ENCODE measurements at regions not wholly inside any gene's neighbourhood (a gene's known extent, or its start where the extent isn't known, plus 50 kb on each side); places are given as distances from the start of the nearest gene placed in this dataset.

DNA sequence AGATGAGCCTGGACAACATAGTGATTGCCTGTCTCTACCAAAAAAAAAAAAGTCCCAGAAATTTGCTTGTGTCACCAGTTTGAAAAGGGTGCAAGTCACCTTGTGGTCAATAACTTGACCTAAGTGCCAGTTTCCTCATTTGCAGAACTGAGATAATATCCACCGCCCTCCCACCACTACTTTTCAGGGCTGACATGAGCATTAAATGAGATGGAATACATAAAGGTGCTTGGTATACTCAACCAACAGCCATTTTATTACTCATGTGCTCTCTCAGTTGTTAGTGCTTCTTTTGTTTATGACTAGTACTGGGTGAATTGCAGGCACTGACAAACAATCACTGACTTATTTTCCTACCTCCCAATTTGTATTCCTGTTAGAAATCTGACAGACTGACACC, 340.5 kb upstream of the SATB1 start:
- H3K4me3 Mint-ChIP-seq, result no peak overlapping the region
- intact Hi-C loops (cut with micrococcal nuclease), result no loop called here
- ChIA-PET CTCF (no interaction called here), POLR2A (no interaction called here)
- peaks cover 0 to 8% (median 0%) of the 10 kb centered on the region in 5 donors for H3K27me3 Mint-ChIP-seq
- no peaks in the 10 kb centered on the region for H3K4me1 ChIP-seq (ENCODE audit: control insufficient read depth in 2 of 2, insufficient read depth in 2 of 2, low read length in 2 of 2)
- H3K27ac Mint-ChIP-seq, result peak overlapping the region in 1 of 9 donors; percentile 1
- H3K27me3 ChIP-seq (ENCODE audit: control insufficient read depth in 2 of 2, insufficient read depth in 2 of 2, low read length in 2 of 2), result no peaks in the 10 kb centered on the region
- DNase-seq (no peak), ATAC-seq (peak; percentile 34)
- H3K9me3 Mint-ChIP-seq, result no peaks in the 10 kb centered on the region
- no peaks in the 10 kb centered on the region for H3K9me3 ChIP-seq (ENCODE audit: control insufficient read depth in 2 of 3, low read length in 3 of 3)
- peaks cover 4 to 18% (median 6%) of the 10 kb centered on the region in 7 donors for H3K4me1 Mint-ChIP-seq
- H3K4me3 ChIP-seq (ENCODE audit: low read length), result no peak overlapping the region
- peaks cover 0 to 4% (median 0%) of the 10 kb centered on the region in 5 donors for H3K36me3 Mint-ChIP-seq
- no peaks in the 10 kb centered on the region for H3K36me3 ChIP-seq (ENCODE audit: control insufficient read depth in 2 of 3, insufficient read depth in 3 of 3, low read length in 3 of 3)
- no peak overlapping the region for H3K27ac ChIP-seq (ENCODE audit: low read depth, low read length)

DNA sequence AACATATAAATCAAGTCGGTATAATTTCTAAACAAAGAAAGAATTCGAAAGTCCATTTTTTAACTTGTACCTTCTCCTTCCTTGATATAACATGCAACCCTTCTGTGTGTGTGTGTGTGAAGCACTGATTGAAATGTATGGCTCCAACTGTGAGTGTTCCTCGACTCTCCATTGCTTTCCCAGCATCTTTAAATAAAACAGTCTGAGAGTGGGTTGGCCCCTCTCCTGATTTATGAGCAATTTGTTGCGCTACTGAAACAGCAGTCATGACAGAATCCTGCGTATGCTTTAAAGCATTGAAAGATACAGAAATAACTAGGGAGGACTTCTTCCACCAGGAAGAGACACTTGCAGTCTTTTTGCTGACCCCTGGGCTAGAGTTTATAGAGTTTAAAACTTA, 340.0 kb upstream of the SATB1 start:
- Histone ChIP-seq H3K9me3 (ENCODE audit: control insufficient read depth in 2 of 3, low read length in 3 of 3) (no peaks in the 10 kb centered on the region), H3K4me1 (ENCODE audit: control insufficient read depth in 2 of 2, insufficient read depth in 2 of 2, low read length in 2 of 2) (no peaks in the 10 kb centered on the region), H3K27ac (ENCODE audit: low read depth, low read length) (no peak overlapping the region), H3K27me3 (ENCODE audit: control insufficient read depth in 2 of 2, insufficient read depth in 2 of 2, low read length in 2 of 2) (no peaks in the 10 kb centered on the region), H3K4me3 (ENCODE audit: low read length) (no peak overlapping the region), H3K36me3 (ENCODE audit: control insufficient read depth in 2 of 3, insufficient read depth in 3 of 3, low read length in 3 of 3) (no peaks in the 10 kb centered on the region)
- Mint-ChIP-seq H3K27me3 (peaks cover 0 to 8% (median 0%) of the 10 kb centered on the region in 5 donors), H3K4me1 (peaks cover 2 to 15% (median 4%) of the 10 kb centered on the region in 7 donors), H3K36me3 (peaks cover 0 to 4% (median 0%) of the 10 kb centered on the region in 5 donors), H3K27ac (peak overlapping the region in 1 of 9 donors; percentile 12), H3K9me3 (no peaks in the 10 kb centered on the region), H3K4me3 (no peak overlapping the region)
- DNase-seq, result no peak
- ATAC-seq, result no peak
- intact Hi-C loops (cut with micrococcal nuclease), result no loop called here
- ChIA-PET POLR2A (no interaction called here), CTCF (no interaction called here)

- H3K27ac Mint-ChIP-seq, result no peak overlapping the region
- peaks cover 4 to 15% of the 10 kb centered on the region in 2 donors for H3K4me1 ChIP-seq (ENCODE audit: control insufficient read depth in 2 of 2, insufficient read depth in 2 of 2, low read length in 2 of 2)
- intact Hi-C loops (cut with micrococcal nuclease), result no loop called here
- H3K27ac ChIP-seq (ENCODE audit: low read depth, low read length), result no peak overlapping the region
- no peak overlapping the region for H3K4me3 Mint-ChIP-seq
- H3K4me1 Mint-ChIP-seq, result peaks cover 9 to 31% (median 21%) of the 10 kb centered on the region in 7 donors
- H3K27me3 Mint-ChIP-seq, result no peaks in the 10 kb centered on the region
- no peaks in the 10 kb centered on the region for H3K9me3 Mint-ChIP-seq
- no peak for DNase-seq
- no peak for ATAC-seq
- H3K4me3 ChIP-seq (ENCODE audit: low read length), result no peak overlapping the region
- H3K9me3 ChIP-seq (ENCODE audit: control insufficient read depth in 2 of 3, low read length in 3 of 3), result no peaks in the 10 kb centered on the region
- peaks cover 0 to 6% (median 0%) of the 10 kb centered on the region in 5 donors for H3K36me3 Mint-ChIP-seq
- ChIA-PET POLR2A (interaction anchor here (1.4 kb wide), 1 partner anchor 17 kb away, joined by 3 read pairs; no protein-coding TSS in a partner anchor), CTCF (no interaction called here)
- H3K36me3 ChIP-seq (ENCODE audit: control insufficient read depth in 2 of 3, insufficient read depth in 3 of 3, low read length in 3 of 3), result no peaks in the 10 kb centered on the region
- H3K27me3 ChIP-seq (ENCODE audit: control insufficient read depth in 2 of 2, insufficient read depth in 2 of 2, low read length in 2 of 2), result no peaks in the 10 kb centered on the region
Measured at GRCh38 chr3:18761530-18761929, 336.4 kb upstream of the SATB1 start.

DNA sequence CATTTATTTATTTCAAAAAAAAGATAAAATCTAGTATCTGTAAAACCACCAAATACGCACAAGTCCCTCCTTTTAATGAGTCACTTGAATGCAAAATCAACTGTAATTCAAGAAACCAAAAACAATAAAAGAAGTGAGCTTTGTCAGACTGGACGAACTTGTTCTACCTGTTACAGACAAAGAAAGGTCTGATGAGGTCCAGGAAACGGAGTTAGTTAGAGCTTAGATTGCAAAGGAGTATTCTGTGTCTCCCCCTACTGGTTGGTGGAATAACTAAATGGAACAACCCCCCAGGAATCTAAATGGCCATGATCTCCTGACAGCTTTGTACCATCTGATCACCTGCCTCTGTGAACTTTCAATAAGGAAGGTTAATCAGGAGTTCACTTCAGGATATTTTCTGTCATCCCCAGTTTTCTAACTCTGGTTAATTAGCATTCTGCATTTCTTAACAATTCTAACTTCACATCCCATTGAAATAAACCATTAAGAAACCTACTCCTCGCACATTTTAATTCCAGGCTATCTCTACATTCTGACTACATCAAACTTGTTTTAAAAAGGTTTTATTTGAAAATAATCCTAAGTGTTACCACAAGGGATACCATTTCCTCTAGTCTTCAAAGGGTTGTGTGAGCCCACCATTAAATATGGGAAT, 333.0 kb upstream of the SATB1 start:
- Histone ChIP-seq H3K27me3 (ENCODE audit: control insufficient read depth in 2 of 2, insufficient read depth in 2 of 2, low read length in 2 of 2) (no peaks in the 10 kb centered on the region), H3K36me3 (ENCODE audit: control insufficient read depth in 2 of 3, insufficient read depth in 3 of 3, low read length in 3 of 3) (no peaks in the 10 kb centered on the region), H3K4me1 (ENCODE audit: control insufficient read depth in 2 of 2, insufficient read depth in 2 of 2, low read length in 2 of 2) (peaks cover 4 to 29% of the 10 kb centered on the region in 2 donors), H3K4me3 (ENCODE audit: low read length) (no peak overlapping the region), H3K9me3 (ENCODE audit: control insufficient read depth in 2 of 3, low read length in 3 of 3) (no peaks in the 10 kb centered on the region), H3K27ac (ENCODE audit: low read depth, low read length) (peak overlapping the region; percentile 15)
- H3K36me3 Mint-ChIP-seq, result peaks cover 0 to 17% (median 0%) of the 10 kb centered on the region in 5 donors
- H3K4me3 Mint-ChIP-seq, result peak overlapping the region in 6 of 10 donors; percentile 2 to 45 (median 12)
- intact Hi-C loops (cut with micrococcal nuclease), result loop anchor here (1.0 to 5.0 kb wide), 15 partner anchors 17 to 916 kb away; no protein-coding TSS in a partner anchor
- peaks cover 17 to 55% (median 45%) of the 10 kb centered on the region in 7 donors for H3K4me1 Mint-ChIP-seq
- peak; percentile 98 for ATAC-seq
- POLR2A ChIA-PET, result interaction anchor here (0.6 to 3.0 kb wide), 14 partner anchors 14 to 366 kb away, joined by 3 to 27 read pairs (median 3); no protein-coding TSS in a partner anchor
- no peaks in the 10 kb centered on the region for H3K27me3 Mint-ChIP-seq
- H3K27ac Mint-ChIP-seq, result peak overlapping the region in 8 of 9 donors; percentile 61 to 88 (median 74)
- peaks cover 0 to 4% (median 0%) of the 10 kb centered on the region in 11 donors for H3K9me3 Mint-ChIP-seq
- CTCF ChIA-PET, result interaction anchor here (0.7 to 4.1 kb wide), 32 partner anchors 9 to 1098 kb away, joined by 3 to 54 read pairs (median 4); no protein-coding TSS in a partner anchor
- peak in 7 of 9 donors; percentile 69 to 85 (median 79) for DNase-seq

- Histone ChIP-seq H3K27ac (ENCODE audit: low read depth, low read length) (peak overlapping the region; percentile 15), H3K36me3 (ENCODE audit: control insufficient read depth in 2 of 3, insufficient read depth in 3 of 3, low read length in 3 of 3) (no peaks in the 10 kb centered on the region), H3K4me1 (ENCODE audit: control insufficient read depth in 2 of 2, insufficient read depth in 2 of 2, low read length in 2 of 2) (peaks cover 4 to 32% of the 10 kb centered on the region in 2 donors), H3K4me3 (ENCODE audit: low read length) (no peak overlapping the region), H3K27me3 (ENCODE audit: control insufficient read depth in 2 of 2, insufficient read depth in 2 of 2, low read length in 2 of 2) (no peaks in the 10 kb centered on the region), H3K9me3 (ENCODE audit: control insufficient read depth in 2 of 3, low read length in 3 of 3) (no peaks in the 10 kb centered on the region)
- Mint-ChIP-seq H3K4me3 (peak overlapping the region in 7 of 10 donors; percentile 2 to 45 (median 9)), H3K9me3 (peaks cover 0 to 4% (median 0%) of the 10 kb centered on the region in 11 donors), H3K4me1 (peaks cover 17 to 62% (median 52%) of the 10 kb centered on the region in 7 donors), H3K36me3 (peaks cover 0 to 17% (median 0%) of the 10 kb centered on the region in 5 donors), H3K27me3 (no peaks in the 10 kb centered on the region), H3K27ac (peak overlapping the region in 8 of 9 donors; percentile 61 to 88 (median 74))
- ATAC-seq (no peak), DNase-seq (no peak)
- POLR2A ChIA-PET, result interaction anchor here (0.6 to 3.0 kb wide), 10 partner anchors 13 to 365 kb away, joined by 3 to 27 read pairs (median 4); no protein-coding TSS in a partner anchor
- CTCF ChIA-PET, result interaction anchor here (0.7 to 4.1 kb wide), 28 partner anchors 8 to 916 kb away, joined by 3 to 54 read pairs (median 4); no protein-coding TSS in a partner anchor
- intact Hi-C loops (cut with micrococcal nuclease), result loop anchor here (1.0 to 5.0 kb wide), 6 partner anchors 10 to 915 kb away; no protein-coding TSS in a partner anchor
Measured at GRCh38 chr3:18757476-18757875, 332.3 kb upstream of the SATB1 start.

- Mint-ChIP-seq H3K4me3 (peak overlapping the region in 6 of 10 donors; percentile 2 to 73 (median 38)), H3K27me3 (no peaks in the 10 kb centered on the region), H3K4me1 (peaks cover 37 to 93% (median 81%) of the 10 kb centered on the region in 7 donors), H3K9me3 (peaks cover 0 to 4% (median 0%) of the 10 kb centered on the region in 11 donors), H3K36me3 (peaks cover 0 to 22% (median 0%) of the 10 kb centered on the region in 5 donors), H3K27ac (peak overlapping the region in 8 of 9 donors; percentile 31 to 89 (median 44))
- H3K27ac ChIP-seq (ENCODE audit: low read depth, low read length), result peak overlapping the region; percentile 5
- no peaks in the 10 kb centered on the region for H3K36me3 ChIP-seq (ENCODE audit: control insufficient read depth in 2 of 3, insufficient read depth in 3 of 3, low read length in 3 of 3)
- H3K4me1 ChIP-seq (ENCODE audit: control insufficient read depth in 2 of 2, insufficient read depth in 2 of 2, low read length in 2 of 2), result peaks cover 0 to 48% of the 10 kb centered on the region in 2 donors
- peak; percentile 81 for ATAC-seq
- no peaks in the 10 kb centered on the region for H3K9me3 ChIP-seq (ENCODE audit: control insufficient read depth in 2 of 3, low read length in 3 of 3)
- intact Hi-C loops (cut with micrococcal nuclease), result loop anchor here in 1 of 2 donors (1.0 kb wide), 1 partner anchor 8 kb away; no protein-coding TSS in a partner anchor
- no peaks in the 10 kb centered on the region for H3K27me3 ChIP-seq (ENCODE audit: control insufficient read depth in 2 of 2, insufficient read depth in 2 of 2, low read length in 2 of 2)
- ChIA-PET CTCF (interaction anchor here (0.7 to 1.3 kb wide), 2 partner anchors 193 to 314 kb away, joined by 3 to 4 read pairs; no protein-coding TSS in a partner anchor), POLR2A (interaction anchor here (1.0 to 1.2 kb wide), 2 partner anchors 17 to 183 kb away, joined by 3 read pairs; no protein-coding TSS in a partner anchor)
- H3K4me3 ChIP-seq (ENCODE audit: low read length), result no peak overlapping the region
- DNase-seq, result peak in 2 of 9 donors; percentile 27 to 37
Measured at GRCh38 chr3:18752273-18752934, 327.3 kb upstream of the SATB1 start.
